ENCODE measurements at regions not wholly inside any gene's neighbourhood (a gene's known extent, or its start where the extent isn't known, plus 50 kb on each side); places are given as distances from the start of the nearest gene placed in this dataset.

- no peak overlapping the region for H3K27ac ChIP-seq
- WGBS, 2 donors: 66 to 67% methylated on average over 3 of the region's 3 CpGs
- TF ChIP-seq CTCF (IDR thresholded peaks at IDR 0.05): no peak
- DNase-seq: no peak
- intact Hi-C loops (cut with DNase I): no loop called here
- ATAC-seq: no peak
- peaks cover 0 to 2% (median 0%) of the 10 kb centered on the region in 7 donors for H3K27me3 ChIP-seq
- H3K4me3 ChIP-seq: no peak overlapping the region
- H3K4me1 ChIP-seq: peaks cover 0 to 23% (median 3%) of the 10 kb centered on the region in 9 donors
- H3K36me3 ChIP-seq: no peaks in the 10 kb centered on the region
- H3K9me3 ChIP-seq: no peaks in the 10 kb centered on the region
Measured at GRCh38 chr9:89706086-89706485, 101.3 kb downstream of the GADD45G start.

DNA sequence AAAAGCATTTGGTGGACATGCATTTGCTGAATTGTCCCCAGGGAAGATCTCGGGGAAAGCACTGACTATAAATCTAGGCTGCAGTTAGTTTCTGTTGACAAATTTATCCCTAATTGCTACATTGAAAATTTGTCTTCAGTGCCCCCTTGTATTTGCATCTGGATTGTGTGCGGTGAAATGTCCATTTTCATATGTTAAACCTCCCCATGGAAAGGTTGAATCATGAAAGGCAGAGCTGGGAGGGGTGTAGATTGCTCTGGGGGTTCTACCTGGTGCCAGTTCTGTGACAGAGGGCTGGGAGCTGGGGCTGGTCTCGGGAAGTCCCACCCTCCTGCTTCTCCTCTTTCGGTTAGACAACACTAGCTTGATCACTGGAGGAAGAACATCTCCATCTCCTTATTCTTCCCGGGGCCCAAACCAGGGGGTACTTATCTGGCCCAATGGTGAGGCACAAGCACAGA lies 101.9 kb downstream of the GADD45G start:
- intact Hi-C loops (cut with DNase I): no loop called here
- TF ChIP-seq CTCF (IDR thresholded peaks at IDR 0.05): no peak
- ATAC-seq: no peak
- H3K36me3 ChIP-seq: no peaks in the 10 kb centered on the region
- 65 to 67% methylated on average over 5 of the region's 5 CpGs for WGBS, 2 donors
- no peak for DNase-seq
- no peak overlapping the region for H3K4me3 ChIP-seq
- H3K27ac ChIP-seq: no peak overlapping the region
- no peaks in the 10 kb centered on the region for H3K27me3 ChIP-seq
- peaks cover 0 to 22% (median 0%) of the 10 kb centered on the region in 9 donors for H3K4me1 ChIP-seq
- H3K9me3 ChIP-seq: no peaks in the 10 kb centered on the region

DNA sequence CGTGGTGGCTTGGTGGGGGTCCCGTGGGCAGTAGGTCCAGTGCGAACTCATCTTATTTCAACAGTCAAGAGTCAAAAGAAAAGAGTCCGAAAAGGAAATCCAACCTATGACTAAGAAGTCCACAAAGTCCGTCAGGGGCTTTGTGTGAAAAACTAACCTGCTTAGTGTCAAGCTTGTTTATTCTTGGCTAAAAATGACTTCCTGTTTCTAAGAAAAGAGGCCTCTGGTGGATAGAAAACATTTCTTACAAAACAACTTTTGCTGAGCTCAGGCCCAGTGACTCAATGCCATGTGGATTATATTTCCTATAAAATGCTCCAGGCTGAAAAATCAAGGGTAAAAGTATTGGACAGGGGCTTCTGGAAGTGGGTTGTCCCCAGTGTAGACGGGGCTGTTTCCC lies 105.9 kb downstream of the GADD45G start:
- no peaks in the 10 kb centered on the region for H3K9me3 ChIP-seq
- peak overlapping the region in 1 of 10 donors; percentile 75 for H3K27ac ChIP-seq
- H3K27me3 ChIP-seq: no peaks in the 10 kb centered on the region
- 64 to 68% methylated on average over 6 of the region's 6 CpGs for WGBS, 2 donors
- no peak for DNase-seq
- no peak overlapping the region for H3K4me3 ChIP-seq
- intact Hi-C loops (cut with DNase I): no loop called here
- H3K36me3 ChIP-seq: no peaks in the 10 kb centered on the region
- peak in 5 of 8 donors; percentile 7 to 50 (median 21) for ATAC-seq
- H3K4me1 ChIP-seq: peaks cover 0 to 35% (median 0%) of the 10 kb centered on the region in 9 donors
- TF ChIP-seq CTCF (IDR thresholded peaks at IDR 0.05): no peak

DNA sequence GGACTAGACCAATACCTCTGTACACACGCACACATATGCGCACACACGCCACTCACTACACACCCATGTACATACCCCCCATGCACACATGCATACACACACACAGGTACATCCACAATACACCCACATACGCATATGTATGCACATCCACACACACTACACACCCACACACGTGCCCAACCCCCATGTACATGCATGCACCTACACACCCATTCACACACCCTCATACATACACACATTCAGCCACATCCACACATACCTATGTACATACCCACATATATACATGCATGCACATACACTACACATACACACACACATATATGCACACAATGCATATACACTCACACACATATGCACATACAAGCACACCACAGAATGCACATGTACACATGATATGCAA lies 107.1 kb downstream of the GADD45G start:
- Histone ChIP-seq H3K4me3 (no peak overlapping the region), H3K27me3 (no peaks in the 10 kb centered on the region), H3K36me3 (no peaks in the 10 kb centered on the region), H3K27ac (no peak overlapping the region), H3K4me1 (peaks cover 0 to 44% (median 0%) of the 10 kb centered on the region in 9 donors), H3K9me3 (no peaks in the 10 kb centered on the region)
- intact Hi-C loops (cut with DNase I): no loop called here
- no peak for DNase-seq
- 63 to 72% methylated on average over 5 of the region's 5 CpGs for WGBS, 2 donors
- no peak for TF ChIP-seq CTCF (IDR thresholded peaks at IDR 0.05)
- no peak for ATAC-seq
